Mesenteric fat pad (tissue), 1 donor: ENCODE measurements at regions not wholly inside any gene's neighbourhood (a gene's known extent, or its start where the extent isn't known, plus 50 kb on each side); places are given as distances from the start of the nearest gene placed in this dataset.
"Not testable (repeated sequence)": the region's sequence is repeated elsewhere in the genome, so short reads cannot be mapped to it uniquely, and the experiment has no call there.

Experiments
- DNase-seq: peaks from one replicate; pipeline ENCODE4 v3.0.0-alpha.2; 2020; ENCODE audit warnings: low spot score
- donor health status: DM: yes; HTN: yes; CAD: no.

GRCh38 chr4:72689923-72690322 lies 120.9 kb upstream of the ADAMTS3 start:
- no peak for DNase-seq

- not testable (repeated sequence) for DNase-seq
Observed at GRCh38 chr4:72686390-72686789, 117.4 kb upstream of the ADAMTS3 start.

GRCh38 chr4:72679666-72680065 lies 110.6 kb upstream of the ADAMTS3 start:
- DNase-seq, result no peak

GRCh38 chr4:72677886-72678285 lies 108.9 kb upstream of the ADAMTS3 start:
- DNase-seq, result no peak

GRCh38 chr4:72677265-72677664 lies 108.2 kb upstream of the ADAMTS3 start:
- DNase-seq, result no peak

GRCh38 chr4:72671980-72672379 lies 103.0 kb upstream of the ADAMTS3 start:
- DNase-seq, result no peak

- DNase-seq, result no peak
Observed at GRCh38 chr4:72670521-72670920, 101.5 kb upstream of the ADAMTS3 start.

GRCh38 chr4:72666910-72667309 lies 97.9 kb upstream of the ADAMTS3 start:
- no peak for DNase-seq

GRCh38 chr4:72665171-72665968 lies 96.3 kb upstream of the ADAMTS3 start:
- no peak for DNase-seq

- no peak for DNase-seq
Observed at GRCh38 chr4:72663828-72664227, 94.8 kb upstream of the ADAMTS3 start.

- DNase-seq, result no peak
Observed at GRCh38 chr4:72661830-72662229, 92.8 kb upstream of the ADAMTS3 start.

GRCh38 chr4:72641611-72642010 lies 72.6 kb upstream of the ADAMTS3 start:
- DNase-seq, result no peak

- not testable (repeated sequence) for DNase-seq
Observed at GRCh38 chr4:72636866-72637265, 67.8 kb upstream of the ADAMTS3 start.

GRCh38 chr4:72635931-72636330 lies 66.9 kb upstream of the ADAMTS3 start:
- not testable (repeated sequence) for DNase-seq

- not testable (repeated sequence) for DNase-seq
Observed at GRCh38 chr4:72632253-72632652, 63.2 kb upstream of the ADAMTS3 start.

GRCh38 chr4:72631296-72631695 lies 62.3 kb upstream of the ADAMTS3 start:
- no peak for DNase-seq

- no peak for DNase-seq
Observed at GRCh38 chr4:72629540-72629939, 60.5 kb upstream of the ADAMTS3 start.

- no peak for DNase-seq
Observed at GRCh38 chr4:72627723-72628122, 58.7 kb upstream of the ADAMTS3 start.
